AG04450 (cell line): ENCODE measurements at regions not wholly inside any gene's neighbourhood (a gene's known extent, or its start where the extent isn't known, plus 50 kb on each side); places are given as distances from the start of the nearest gene placed in this dataset.

ENCODE experiments used
- CTCF ChIA-PET: fragments of 300-600, 350-600 bp; formaldehyde crosslinking; extraction: SDS; loops from one replicate; lab custom pipeline; 2022; ENCODE audit warnings: antibody characterized with exemption, inconsistent platforms; lab: Charles Lee
- POLR2A ChIA-PET: fragments of 350-600 bp; formaldehyde crosslinking; extraction: SDS; loops from one replicate; lab custom pipeline; 2021; ENCODE audit warnings: antibody characterized with exemption, inconsistent platforms; lab: Yijun Ruan, JAX
- DNase-seq: peaks from one replicate; pipeline ENCODE4 v3.0.0-alpha.2; 2011; ENCODE audit warnings: low read depth, low spot score
- H3K27ac ChIP-seq: one replicate; pipeline ENCODE4 v1.5.1; 2012; ENCODE audit warnings: low read depth, low read length, control low read depth
- H3K27me3 ChIP-seq: one replicate; pipeline ENCODE4 v1.6.0; 2012; ENCODE audit warnings: low read length; ENCODE audit not compliant: control insufficient read depth, insufficient read depth
- H3K4me3 ChIP-seq: 2 replicates; pipeline ENCODE4 v1.5.1; 2011; ENCODE audit warnings: mild to moderate bottlenecking, low read depth, low read length, control low read depth
- H3K9me3 ChIP-seq: 2 replicates; pipeline ENCODE4 v1.5.1; 2012; ENCODE audit warnings: low read length; ENCODE audit not compliant: control insufficient read depth, insufficient read depth
- TF ChIP-seq, protein P1 (sequence below): IDR thresholded peaks from 2 replicates; pipeline ENCODE4 v1.5.1; 2011; ENCODE audit warnings: low read depth, low read length, control low read depth, inconsistent platforms

DNA sequence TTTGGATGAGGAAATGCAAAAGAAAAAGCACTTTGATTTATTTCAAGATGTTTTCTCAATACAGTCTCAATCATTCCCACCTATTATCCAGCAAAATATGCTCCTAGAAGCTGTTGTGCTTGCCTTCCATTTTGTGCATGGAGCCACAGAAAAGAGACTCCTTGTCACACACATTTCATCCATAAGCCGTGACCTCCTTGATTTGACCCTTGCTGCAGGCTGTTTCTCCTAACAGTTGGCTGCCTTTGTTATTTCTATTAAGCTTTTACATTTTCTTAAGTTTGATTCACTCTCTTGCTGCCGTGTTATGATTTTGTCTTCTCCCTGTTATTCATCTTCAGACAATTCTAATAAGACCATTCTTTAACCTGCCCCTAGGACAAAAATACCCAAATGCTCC lies 124.2 kb upstream of the PLAAT1 start:
- CTCF ChIA-PET = no interaction called here
- POLR2A ChIA-PET = no interaction called here

DNA sequence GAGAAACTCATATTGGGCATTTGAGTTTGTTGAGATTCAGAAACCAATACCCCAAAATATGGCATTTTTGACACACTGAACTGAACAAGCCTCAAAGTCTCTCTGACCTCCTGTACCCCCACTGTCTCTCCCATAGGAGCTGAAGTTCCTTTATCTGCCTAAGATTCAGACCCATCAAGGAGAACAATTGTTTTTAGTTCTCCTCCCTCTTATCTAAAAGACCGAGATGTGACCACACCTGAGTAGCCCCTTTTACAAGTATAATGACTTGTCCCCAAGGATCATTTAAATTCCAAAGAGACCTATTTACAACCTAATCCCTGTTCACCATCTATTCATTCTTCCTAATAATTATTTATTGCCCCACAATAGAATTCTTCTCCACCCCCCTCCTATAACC lies 122.1 kb upstream of the PLAAT1 start:
- Histone ChIP-seq H3K4me3 (no peak overlapping the region), H3K27me3 (no peaks in the 10 kb centered on the region), H3K27ac (no peak overlapping the region), H3K9me3 (no peaks in the 10 kb centered on the region)
- CTCF ChIA-PET = interaction anchor here (1.2 kb wide), 1 partner anchor 306 kb away, joined by 5 read pairs; no protein-coding TSS in a partner anchor
- DNase-seq = no peak
- TF ChIP-seq, protein P1, sequence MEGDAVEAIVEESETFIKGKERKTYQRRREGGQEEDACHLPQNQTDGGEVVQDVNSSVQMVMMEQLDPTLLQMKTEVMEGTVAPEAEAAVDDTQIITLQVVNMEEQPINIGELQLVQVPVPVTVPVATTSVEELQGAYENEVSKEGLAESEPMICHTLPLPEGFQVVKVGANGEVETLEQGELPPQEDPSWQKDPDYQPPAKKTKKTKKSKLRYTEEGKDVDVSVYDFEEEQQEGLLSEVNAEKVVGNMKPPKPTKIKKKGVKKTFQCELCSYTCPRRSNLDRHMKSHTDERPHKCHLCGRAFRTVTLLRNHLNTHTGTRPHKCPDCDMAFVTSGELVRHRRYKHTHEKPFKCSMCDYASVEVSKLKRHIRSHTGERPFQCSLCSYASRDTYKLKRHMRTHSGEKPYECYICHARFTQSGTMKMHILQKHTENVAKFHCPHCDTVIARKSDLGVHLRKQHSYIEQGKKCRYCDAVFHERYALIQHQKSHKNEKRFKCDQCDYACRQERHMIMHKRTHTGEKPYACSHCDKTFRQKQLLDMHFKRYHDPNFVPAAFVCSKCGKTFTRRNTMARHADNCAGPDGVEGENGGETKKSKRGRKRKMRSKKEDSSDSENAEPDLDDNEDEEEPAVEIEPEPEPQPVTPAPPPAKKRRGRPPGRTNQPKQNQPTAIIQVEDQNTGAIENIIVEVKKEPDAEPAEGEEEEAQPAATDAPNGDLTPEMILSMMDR = no peak
- POLR2A ChIA-PET = no interaction called here

More for the DNA sequence above, 124.2 kb upstream of the PLAAT1 start:
- no peak for DNase-seq
- H3K4me3 ChIP-seq = no peak overlapping the region
- no peaks in the 10 kb centered on the region for H3K9me3 ChIP-seq
- no peak overlapping the region for H3K27ac ChIP-seq
- H3K27me3 ChIP-seq = no peaks in the 10 kb centered on the region
- TF ChIP-seq, protein P1 = no peak

DNA sequence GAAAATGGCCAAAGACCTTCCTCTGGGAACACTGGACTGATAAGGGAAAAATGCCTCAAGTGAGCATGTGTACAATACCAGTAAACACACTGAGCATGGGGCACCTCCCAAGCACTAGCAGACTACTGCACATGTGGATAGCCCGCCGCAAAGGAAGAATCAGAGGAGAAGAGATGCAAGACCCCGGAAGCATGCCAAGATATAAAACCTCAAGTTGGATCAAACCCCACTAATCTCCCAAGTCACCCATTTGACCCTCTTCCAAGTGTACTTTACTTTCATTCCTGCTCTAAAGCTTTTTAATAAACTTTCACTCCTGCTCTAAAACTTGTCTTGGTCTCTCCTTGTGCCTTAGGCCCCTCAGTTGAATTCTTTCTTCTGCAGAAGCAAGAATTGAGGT lies 121.1 kb upstream of the PLAAT1 start:
- TF ChIP-seq, protein P1 = no peak
- ChIA-PET POLR2A (no interaction called here), CTCF (interaction anchor here (0.9 kb wide), 1 partner anchor 307 kb away, joined by 3 read pairs; no protein-coding TSS in a partner anchor)
- Histone ChIP-seq H3K9me3 (no peaks in the 10 kb centered on the region), H3K27ac (no peak overlapping the region), H3K4me3 (no peak overlapping the region), H3K27me3 (no peaks in the 10 kb centered on the region)
- no peak for DNase-seq

DNA sequence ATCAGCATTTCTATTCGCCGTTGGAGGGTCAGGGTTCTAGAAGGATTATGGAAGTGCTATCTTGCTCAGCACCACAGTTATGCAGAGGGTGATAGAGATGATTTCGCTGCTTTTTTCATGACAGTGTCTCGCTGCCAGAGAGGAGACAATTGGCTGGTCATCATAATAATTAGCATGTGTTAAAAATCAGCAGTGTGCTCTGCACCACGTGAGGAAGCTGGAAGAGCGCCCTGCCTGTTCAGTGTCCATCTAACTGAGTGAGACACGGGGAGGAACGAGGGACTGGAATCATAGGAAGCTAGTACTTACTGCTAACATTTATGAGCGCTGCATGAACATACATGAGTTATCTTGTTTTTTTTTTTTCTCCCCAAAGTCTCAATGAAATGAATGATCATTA lies 116.2 kb upstream of the PLAAT1 start:
- ChIA-PET POLR2A (no interaction called here), CTCF (interaction anchor here (0.6 kb wide), 1 partner anchor 117 kb away, joined by 6 read pairs; no protein-coding TSS in a partner anchor)
- Histone ChIP-seq H3K27me3 (no peaks in the 10 kb centered on the region), H3K9me3 (no peaks in the 10 kb centered on the region), H3K27ac (no peak overlapping the region), H3K4me3 (no peak overlapping the region)
- DNase-seq = no peak
- TF ChIP-seq, protein P1 = no peak

DNA sequence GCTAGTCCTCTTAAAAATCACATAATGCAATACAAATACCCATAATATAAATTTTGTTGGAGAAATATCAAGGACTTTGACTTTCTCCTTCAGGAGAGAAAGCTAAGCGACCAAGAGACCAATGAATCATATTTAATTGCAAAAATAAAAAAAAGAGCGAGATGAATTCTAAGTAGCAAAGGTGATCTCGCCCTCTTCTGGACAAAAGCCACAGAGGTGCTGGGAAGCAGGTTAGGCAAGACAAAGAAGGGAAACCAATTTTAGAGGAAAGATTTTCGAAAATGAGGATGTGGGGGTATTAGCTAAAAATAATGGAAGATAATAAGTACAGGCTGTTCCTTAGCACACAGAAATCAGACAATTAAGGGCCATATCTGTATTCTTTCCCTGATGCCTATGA lies 111.4 kb upstream of the PLAAT1 start:
- no peak overlapping the region for H3K27ac ChIP-seq
- H3K9me3 ChIP-seq = no peaks in the 10 kb centered on the region
- no peak for DNase-seq
- no peak overlapping the region for H3K4me3 ChIP-seq
- no peaks in the 10 kb centered on the region for H3K27me3 ChIP-seq
- ChIA-PET CTCF (interaction anchor here (1.1 to 1.9 kb wide), 2 partner anchors 313 to 316 kb away, joined by 5 read pairs; no protein-coding TSS in a partner anchor), POLR2A (no interaction called here)
- TF ChIP-seq, protein P1 = no peak
